AG09319 (cell line): ENCODE measurements at regions not wholly inside any gene's neighbourhood (a gene's known extent, or its start where the extent isn't known, plus 50 kb on each side); places are given as distances from the start of the nearest gene placed in this dataset.
"Not testable (repeated sequence)": the region's sequence is repeated elsewhere in the genome, so short reads cannot be mapped to it uniquely, and the experiment has no call there.

Source experiments
- DNase-seq: peaks from one replicate; pipeline ENCODE4 v3.0.0-alpha.2; 2010; ENCODE audit warnings: low read depth; ENCODE audit errors: extremely low read depth
- TF ChIP-seq, protein P1 (sequence below): IDR thresholded peaks from 2 replicates; pipeline ENCODE4 v1.5.1; 2011; ENCODE audit warnings: low read depth, mild to moderate bottlenecking, inconsistent platforms, low read length, moderate library complexity

DNA sequence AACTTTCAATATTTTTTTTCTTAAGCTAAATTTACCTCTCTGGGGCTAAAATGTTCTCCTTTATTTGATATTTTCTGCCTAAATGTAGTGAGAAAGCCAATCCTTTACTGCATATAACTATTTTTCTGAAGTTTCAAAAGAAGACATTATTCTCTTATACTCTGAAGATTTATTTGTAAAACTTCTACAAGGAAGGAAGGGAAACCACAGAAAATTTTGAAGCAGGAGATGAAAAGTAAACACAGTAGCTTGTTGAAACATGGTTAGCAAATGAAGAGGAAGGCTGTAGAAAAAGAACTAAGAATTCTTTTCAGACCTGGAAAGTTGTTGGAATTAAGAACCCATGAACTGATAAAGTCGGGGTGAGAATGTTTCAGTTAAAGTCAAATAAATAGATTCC, 330.3 kb downstream of the HGF start:
- TF ChIP-seq, protein P1, sequence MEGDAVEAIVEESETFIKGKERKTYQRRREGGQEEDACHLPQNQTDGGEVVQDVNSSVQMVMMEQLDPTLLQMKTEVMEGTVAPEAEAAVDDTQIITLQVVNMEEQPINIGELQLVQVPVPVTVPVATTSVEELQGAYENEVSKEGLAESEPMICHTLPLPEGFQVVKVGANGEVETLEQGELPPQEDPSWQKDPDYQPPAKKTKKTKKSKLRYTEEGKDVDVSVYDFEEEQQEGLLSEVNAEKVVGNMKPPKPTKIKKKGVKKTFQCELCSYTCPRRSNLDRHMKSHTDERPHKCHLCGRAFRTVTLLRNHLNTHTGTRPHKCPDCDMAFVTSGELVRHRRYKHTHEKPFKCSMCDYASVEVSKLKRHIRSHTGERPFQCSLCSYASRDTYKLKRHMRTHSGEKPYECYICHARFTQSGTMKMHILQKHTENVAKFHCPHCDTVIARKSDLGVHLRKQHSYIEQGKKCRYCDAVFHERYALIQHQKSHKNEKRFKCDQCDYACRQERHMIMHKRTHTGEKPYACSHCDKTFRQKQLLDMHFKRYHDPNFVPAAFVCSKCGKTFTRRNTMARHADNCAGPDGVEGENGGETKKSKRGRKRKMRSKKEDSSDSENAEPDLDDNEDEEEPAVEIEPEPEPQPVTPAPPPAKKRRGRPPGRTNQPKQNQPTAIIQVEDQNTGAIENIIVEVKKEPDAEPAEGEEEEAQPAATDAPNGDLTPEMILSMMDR, result no peak
- DNase-seq, result no peak

DNA sequence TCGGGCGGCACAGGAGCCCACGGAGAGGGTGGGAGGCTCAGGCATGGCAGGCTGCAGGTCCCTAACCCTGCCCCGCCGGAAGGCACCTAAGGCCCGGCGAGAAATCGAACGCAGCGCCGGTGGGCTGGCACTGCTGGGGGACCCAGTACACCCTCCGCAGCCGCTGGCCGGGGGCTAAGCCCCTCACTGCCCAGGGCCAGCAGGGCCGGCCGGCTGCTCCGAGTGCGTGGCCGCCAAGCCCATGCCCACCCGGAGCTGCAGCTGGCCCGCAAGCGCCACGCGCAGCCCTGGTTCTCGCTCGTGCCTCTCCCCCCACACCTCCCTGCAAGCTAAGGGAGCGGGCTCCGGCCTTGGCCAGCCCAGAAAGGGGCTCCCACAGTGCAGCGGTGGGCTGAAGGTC, 332.7 kb downstream of the HGF start:
- DNase-seq, result not testable (repeated sequence)

DNA sequence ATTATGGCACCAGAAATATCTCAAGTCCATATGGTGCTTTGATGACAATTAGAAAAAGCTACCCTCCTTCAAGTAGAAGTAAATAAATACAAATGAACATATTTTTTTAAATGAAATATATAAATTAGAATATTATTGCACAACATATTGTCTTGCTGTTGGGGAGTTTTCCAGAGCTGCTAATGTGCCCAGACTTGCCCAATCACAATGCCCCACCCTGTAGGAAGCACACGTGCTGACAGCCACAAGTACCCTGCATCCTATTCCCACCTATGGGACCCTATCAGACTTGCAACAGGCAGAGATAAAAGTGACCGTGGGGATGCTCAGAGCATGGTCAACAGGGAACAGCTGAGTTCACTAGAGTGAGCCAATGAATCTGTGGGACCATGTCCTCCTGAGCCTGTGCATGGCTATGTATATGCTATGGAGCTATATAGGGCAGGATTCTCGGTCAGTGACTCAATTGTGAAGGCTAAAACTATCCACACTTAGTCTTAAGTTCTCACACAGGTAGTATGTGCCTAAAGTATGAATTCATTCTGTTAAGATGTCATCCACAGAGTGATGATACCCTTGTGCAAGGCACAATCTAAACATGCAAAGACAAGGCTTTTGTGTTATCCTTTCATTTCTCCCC, 336.0 kb downstream of the HGF start:
- TF ChIP-seq, protein P1, result no peak
- no peak for DNase-seq

DNA sequence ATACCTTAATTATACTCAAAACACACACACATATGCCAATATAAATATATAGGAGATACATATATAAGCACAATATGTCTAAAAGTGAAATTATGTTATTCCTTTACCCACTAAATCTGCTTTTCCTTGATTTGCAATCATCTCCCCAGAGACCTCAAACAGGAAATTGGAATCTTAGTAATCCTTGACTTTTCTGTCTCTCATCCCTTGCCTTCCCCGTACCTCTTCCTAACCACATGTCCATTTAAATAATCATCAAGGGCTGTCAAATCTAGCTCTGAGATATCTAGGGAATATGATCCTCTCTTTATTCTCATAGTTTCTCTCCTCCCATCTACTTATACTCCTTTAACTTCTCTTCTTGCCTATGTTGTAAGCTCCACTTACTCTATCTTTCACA, 336.6 kb downstream of the HGF start:
- TF ChIP-seq, protein P1, result no peak
- DNase-seq, result no peak

DNA sequence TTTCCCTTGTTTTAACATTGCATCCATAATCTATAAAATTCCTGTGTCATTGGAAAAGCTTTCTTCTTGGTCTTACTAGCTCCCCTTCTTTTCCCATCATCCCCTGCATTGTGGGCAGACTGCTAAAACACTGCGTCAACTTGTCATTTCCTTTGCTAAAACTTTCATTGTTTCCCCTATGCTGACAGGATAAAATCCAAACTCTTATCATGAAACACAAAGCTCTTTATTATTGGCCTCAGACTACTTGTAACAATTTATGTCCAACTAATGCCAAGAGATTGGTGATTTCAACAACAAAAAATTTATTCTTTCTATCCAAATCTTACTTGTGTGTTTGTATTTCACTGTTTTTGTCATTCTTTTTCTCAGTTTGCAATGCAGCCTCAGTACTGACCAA, 339.1 kb downstream of the HGF start:
- DNase-seq, result no peak
- TF ChIP-seq, protein P1, result no peak

DNA sequence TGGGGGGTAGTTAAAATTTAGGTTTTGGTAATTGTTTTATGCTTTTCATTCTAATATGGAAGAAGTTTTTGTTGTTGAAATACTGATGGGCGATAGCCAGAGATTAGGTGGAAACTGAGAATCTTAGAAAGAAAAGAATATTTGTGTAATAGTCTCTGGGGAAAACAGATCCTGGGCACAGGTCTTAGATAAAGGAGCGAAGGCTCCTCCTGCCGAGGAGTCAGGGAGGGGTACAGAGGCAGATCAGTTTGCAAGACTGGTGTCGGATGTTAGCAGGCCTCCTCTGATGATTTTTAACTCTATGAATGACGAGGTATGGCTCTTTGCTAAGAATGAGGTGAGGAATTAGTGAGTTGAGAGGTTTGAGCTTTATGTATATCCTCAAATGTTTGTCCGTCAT, 339.7 kb downstream of the HGF start:
- TF ChIP-seq, protein P1, result no peak

DNA sequence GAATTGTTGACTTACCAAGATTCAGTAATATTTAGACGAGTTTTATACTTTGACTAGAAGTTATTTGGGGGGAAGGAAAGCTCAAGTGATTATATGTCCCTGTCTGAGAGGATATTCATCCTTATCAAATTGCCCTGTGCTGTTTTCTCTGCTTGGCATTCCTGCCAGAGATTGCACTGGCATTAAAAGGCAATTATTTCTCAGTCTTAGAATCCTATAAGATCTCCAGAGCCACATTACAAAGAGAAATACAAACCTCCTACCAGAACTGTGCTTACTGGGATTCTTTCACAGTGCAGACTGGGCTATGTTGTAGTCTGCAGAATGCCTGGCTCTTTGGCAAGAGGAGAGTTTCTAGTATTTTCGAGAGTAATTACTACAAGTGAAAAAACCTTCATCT, 342.4 kb downstream of the HGF start:
- TF ChIP-seq, protein P1, result no peak
- DNase-seq, result no peak

More for the DNA sequence above, 339.7 kb downstream of the HGF start:
- DNase-seq, result no peak

DNA sequence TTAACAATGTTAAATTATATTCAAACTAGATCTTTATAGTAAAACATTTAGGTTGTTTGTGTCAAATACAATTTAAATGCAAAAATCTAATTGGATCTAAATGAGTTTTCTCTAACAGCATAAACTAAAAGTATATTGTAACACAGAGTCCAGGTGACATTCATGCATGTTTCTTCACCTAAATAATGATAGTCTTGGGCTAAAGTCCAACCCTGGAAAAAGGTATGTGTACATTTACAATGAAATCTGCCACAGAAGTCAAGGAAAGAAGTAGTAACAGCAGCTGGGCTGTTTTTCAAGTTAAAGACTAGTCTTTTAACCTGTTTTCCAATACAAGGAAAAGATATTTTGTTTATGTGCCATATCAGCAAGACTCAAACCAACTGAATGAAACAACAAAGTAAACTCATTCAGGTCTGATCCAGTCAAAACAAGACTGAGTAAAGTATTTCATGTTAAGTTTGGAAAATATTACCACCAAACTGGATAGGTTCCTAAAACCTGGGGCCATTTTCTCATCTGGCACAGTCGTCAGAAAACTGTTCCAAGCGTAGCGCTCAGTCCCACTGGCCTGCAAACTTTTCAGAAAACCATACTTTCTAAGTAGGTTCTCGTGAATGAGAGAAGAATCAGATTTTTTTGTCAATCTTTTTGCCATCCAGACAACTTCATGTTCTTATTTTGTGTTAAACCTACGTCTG, 349.2 kb downstream of the HGF start:
- TF ChIP-seq, protein P1, result no peak
- no peak for DNase-seq
